AG20443 (cell line): ENCODE measurements at regions not wholly inside any gene's neighbourhood (a gene's known extent, or its start where the extent isn't known, plus 50 kb on each side); places are given as distances from the start of the nearest gene placed in this dataset.
A peak's percentile ranks its signal among the peaks of the same experiment; 100 is the strongest.

Experiments
- DNase-seq: peaks from one replicate; pipeline ENCODE4 v3.0.0; 2012; ENCODE audit warnings: low spot score, mixed read lengths

DNA sequence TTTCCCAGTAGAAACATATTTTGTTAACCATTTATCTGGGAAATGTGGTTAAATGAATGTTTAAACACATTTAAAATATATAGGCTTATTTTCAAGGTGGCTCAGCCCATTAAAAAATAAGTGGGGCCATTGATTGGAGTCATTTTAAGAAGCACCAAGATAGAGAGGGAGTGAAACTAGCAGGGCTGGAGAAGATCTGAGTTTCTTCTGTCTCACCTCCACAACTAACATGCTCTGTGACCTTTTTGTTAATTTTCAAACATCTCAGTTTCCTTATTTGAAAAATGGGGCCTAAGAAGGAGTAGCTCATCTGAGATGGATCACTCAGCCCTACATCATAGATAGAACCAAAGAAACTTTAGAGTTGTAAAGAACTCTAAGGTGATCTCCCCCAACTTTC is 254.8 kb downstream of the KCNS3 start:
- no peak for DNase-seq

DNA sequence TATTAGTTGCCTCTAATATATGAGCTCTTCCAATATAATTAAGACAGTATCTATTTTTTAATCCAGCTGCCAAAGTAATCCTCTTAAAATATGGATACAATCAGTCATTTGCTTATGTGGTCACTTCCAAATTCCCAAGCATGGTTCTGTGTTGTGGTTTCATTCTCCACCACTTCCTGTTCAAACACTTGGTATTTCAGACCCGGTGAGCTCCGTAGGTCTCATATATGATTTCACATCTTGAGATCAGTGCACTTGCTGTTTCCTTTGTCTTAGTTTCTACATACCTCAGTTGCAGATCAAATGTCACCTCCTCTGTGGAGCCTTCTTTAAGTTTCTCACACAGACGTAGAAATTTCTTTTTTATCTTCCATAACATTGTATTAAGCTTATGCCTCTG is 254.2 kb downstream of the KCNS3 start:
- DNase-seq: peak; percentile 20

DNA sequence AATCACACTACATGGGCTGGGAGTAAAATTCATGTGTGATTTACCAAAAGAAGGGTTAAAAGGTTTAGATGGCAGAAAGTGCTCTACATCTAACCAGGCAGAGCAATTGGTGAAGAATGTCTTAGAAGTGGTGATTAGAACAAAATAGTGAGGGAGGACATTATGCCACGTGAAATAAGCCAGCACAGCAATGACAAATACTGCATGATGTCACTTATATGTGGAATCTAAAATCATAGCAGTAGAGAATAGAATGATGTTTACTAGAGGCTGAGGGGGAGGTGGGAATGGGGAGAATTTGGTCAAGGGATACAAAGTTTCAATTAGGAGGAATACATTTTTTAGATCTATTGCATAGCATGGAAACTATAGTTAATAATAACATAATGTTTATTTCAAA is 253.3 kb downstream of the KCNS3 start:
- DNase-seq: no peak

DNA sequence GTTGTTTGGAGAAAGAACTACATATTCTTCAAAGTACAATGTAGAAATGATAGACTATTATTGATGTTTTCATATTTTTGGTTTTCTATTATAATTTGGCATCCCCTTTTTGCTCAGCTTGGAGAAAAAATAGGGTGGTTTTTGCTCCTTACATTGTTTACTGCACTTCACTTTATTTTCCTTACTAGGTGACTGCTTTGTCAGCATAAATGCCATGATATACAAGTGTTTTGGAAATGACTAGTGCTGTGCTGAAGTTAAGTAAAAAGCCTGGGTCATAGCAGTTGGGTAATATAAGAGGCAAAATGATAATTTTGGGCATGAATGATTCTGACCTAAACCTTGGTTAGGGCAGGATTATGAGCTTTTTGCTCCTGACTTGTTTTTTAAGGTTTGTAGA is 250.9 kb downstream of the KCNS3 start:
- no peak for DNase-seq

DNA sequence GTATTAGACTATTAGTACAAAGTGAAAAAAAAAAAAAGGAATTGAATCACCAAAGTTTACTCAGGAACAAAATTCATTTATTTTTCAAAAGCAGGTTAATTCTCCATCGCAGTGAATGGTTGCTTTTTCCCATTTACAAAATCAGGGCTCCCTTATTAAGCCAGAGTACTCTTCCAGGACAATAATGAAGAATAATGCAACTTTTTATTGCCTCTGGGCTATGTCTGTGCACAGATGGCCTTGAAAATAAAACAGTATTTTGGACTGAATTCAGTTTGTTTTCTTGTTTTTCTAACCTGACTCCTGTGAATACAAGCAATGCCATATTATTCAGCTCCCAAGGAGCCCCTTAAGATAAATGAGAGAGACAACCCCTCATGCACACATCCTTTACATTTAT is 246.8 kb downstream of the KCNS3 start:
- DNase-seq: no peak

DNA sequence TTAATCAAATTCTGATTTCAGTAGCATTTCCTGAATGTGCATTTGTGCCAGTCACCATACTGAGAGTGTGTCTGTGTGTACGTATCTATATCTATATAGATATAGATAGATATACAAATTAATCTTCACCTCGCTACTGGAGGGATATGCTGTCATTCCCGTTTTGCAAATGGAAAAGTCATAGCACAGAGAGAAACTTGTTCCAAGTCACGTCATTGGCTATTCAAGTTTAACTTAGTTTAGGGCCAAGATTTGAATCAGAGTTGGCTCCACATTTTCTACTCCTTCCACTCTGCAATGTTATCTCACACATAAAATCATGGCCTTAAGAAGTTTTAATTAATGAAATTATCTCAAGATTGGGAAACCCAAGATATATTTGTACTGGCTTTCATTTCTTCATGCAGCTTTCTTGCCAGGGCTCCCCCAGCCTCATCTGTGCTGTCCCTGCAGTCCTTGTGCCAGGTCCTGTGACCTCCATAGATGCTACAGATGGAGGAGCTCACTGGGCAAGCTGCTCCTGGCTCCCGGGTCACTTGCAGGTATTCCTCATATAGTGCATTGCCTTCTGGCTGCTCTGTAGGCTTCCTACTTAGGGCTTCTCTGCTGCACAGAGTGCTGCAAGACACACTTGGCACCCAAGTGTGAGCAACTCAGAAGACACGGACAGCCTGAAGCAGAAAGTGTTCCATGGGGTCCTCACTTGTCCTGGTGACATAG is 245.8 kb downstream of the KCNS3 start:
- no peak for DNase-seq

DNA sequence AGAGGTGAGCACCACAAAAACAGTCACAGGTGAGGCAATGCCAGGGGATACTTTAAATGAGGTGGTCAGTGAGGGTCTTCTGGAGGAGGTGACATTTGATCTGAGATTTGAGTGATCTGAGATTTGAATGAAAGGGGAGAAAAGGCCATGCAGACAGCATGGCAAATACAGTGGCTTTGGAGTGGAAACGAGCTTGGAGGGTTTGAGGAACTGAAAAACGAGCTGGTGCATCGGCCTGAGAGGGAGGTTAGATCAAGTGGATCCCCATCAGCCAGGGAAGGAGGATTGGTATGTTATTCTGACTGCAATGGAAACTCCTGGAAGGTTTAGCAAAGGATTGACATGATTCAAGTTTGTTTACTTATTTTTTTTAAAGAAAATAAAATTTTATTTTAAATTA is 245.1 kb downstream of the KCNS3 start:
- no peak for DNase-seq

DNA sequence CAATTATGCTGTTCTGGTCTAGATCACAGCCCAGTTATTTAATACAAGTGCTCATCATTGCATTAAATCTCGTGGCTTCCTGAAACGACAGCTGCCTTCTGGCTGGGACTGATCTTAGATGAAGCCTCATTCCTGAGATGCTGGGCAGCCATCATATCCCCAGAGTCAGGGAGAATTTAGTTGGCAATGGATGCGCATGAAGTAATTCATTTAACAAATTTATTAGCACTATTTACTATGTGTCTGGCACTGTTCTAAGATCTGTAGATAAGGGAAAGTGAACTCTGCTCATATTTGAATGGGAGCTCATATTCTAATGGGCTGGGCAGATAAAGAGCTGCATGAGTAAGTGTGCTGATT is 244.7 kb downstream of the KCNS3 start:
- no peak for DNase-seq

DNA sequence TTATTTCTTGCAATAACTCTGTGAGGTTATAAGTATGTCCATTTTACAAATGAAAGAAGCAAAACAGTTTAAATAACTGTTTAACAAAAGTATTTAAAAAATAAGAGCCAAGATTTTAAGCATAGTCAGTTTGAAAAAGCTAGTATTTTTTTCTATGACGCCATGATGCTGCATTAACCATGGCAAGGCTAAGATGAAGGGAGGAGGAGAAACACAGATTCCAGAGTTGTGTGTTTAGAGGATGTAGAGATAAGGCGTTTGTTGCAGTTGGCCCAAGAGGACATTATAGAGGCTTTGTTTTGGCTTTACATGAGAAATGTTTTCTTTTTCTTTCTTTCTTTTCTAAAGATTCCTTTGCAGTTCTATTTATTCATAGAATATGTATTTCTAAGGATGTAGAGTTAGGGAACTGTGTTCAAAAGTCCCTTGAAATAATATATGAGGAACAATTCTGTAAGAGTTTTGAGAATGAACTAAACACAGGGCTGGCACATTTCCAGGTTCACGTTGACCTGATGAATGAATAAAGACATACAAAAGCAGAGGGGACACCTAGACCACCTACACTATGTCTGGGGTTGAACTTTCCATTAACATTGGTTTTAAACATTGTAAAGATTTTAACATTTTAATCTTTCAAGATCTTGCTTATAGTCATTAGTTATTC is 244.2 kb downstream of the KCNS3 start:
- no peak for DNase-seq

DNA sequence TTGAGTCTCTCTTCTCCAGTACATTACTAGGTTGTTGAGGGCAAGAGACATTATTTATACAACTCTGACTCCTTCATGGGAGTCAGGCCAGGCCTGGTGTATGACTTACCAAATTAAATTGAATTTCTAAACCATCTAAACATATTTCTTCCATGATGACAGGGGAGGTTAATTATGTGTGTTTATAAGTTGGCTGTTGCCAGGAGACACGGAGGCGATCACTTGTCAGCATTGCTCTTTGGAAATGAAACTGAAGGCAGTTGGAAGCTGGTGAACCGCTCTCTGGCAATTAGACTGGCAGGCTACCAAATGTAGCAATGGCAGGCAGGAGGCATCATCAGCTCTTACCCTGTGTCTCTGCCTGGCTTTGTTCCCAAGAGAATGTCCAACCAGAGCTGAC is 241.4 kb downstream of the KCNS3 start:
- DNase-seq: peak; percentile 85

DNA sequence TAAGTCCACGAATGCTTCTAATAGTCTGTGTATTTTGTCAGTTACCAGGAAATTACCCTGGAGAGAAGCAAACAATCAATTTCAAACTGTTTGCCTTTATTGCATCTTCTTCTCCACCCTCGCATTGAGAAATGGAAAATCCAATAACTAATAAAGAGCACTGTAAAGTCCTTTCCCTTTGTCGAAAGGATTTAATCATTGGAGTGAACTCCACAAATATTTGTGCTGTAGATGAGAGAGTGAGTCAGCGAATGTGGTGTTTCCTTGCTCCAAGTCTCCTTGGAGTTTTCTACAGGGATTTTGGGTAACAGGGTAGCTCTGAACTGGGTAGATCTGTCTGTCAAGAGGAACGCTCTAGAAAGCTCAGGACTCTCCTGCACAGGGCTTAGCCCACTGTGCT is 240.2 kb downstream of the KCNS3 start:
- peak; percentile 72 for DNase-seq

DNA sequence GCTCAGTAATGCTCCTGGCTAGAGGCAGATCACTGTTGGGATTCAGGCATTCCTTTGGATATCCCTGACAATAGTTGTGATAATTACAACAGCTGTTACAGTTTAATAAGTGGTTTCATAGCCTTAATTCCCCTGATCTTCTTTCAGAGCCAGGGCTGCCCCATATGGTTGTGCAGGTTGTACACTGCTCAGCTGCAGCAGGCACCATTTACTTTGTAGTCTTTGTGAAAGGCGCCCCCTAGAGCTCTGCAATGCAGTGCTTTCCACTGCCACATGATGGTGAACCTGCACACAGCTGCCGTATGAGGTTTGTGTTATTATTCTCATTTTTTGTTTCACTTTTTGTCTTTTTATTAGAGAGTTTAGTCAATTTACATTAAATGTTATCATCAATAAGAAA is 239.1 kb downstream of the KCNS3 start:
- DNase-seq: peak; percentile 40

DNA sequence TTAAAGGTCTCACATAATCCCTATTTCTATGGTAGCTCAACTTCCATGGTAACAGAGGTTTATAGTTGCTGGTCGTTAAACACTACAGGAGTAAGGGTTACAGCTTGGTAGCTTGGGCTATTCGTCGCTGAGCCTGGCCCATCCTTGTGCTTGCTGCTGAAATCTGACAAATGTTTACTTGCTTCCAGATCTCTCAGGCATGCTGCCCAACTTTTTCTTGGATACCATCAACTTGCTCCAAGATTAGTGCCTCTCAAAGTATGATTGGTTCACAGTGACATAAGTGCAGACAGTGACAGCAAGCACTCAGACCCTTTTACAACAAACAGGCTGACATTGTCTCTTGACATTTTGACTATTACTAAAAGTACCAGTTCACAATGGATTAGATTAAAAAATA is 231.8 kb downstream of the KCNS3 start:
- no peak for DNase-seq

DNA sequence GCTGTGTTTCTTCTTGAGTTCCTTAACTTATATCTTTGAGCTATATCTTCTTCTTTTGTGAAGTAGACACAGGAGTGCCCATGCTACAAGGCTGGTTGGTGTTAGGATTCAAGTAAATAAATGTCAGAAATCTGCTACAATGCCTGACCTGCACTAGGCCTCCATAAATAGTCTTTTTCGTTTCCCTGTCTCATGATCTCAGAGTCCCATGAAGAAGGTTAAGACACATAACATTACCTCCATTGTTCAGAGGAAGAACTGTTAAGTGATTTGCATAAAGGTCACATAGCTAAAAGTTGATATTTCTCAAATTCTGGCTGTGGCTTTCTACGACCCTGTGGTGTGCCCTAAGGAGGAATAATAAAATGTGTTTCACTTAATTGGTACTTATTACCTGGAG is 228.4 kb downstream of the KCNS3 start:
- DNase-seq: no peak

DNA sequence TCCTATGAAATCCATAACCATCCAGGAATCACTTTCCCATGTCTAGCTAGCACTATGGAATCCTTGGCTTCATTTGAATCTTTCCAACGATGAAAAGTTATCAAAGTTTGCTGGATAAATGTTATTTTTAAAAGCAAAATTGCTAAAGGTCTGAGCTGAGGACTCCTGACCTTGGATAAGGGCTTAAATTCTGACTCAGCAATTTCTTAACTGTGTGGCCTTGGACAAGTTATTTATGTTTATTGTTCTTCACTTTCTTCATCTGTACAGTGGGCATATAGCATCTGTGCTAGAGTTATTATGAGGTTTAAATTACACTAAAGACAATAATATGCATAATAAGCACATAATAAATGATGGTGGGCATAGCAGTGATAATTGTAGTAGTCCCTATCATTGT is 227.5 kb downstream of the KCNS3 start:
- no peak for DNase-seq

DNA sequence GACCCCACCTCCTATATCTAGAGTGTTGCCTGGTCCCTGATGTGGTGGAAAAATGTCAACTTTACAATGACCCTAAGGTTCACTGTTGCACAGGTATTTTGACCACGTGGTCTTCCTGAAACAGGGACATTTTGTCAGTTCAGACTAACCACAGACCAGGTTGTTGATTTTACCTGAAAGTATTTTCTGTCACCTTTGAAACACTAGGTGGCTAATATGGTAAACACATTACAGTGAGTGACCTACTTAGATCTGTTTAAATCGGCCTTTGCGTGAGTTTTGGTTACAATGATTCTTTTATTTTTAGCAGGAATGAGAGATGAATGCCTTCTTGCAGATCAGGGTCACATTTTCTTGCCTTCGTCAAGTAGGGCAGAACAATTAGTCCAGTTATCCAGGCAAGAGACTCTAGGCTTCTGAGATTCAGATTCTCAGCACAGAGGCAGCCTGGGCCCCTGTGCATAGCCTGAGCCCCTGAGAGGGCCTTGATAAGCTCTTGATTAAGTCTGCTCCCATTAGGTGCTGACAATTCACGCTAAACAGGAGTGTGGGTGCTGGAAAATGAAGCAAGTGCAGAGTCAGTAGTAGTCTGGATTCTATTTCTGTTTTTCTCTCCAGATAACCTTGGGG is 226.2 kb downstream of the KCNS3 start:
- no peak for DNase-seq

DNA sequence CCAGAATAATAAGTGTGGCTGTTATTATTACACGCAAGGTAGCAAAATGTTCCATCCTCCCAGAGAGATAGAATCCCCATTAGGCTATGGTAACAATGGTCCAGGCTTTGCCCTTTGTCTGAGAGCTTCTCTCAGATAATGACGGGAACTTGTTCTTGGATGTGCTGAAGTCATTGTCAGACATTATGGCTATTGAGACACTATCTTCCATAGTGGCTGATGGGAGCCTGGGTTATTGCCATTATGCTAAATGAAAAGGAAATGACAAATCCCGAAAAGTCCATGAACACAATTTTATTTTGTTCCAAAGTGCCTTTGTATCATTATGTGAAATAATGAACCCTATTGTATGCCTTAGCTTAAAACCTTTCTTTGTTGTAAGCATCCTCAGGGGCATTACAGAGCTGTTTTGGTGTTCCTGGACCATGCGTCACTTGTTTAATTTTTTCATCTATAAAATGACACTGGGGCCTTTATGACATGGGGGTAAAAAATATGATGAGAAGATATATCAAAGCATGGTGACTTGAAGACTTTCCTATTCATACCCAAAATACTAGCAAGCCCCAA is 218.5 kb downstream of the KCNS3 start:
- no peak for DNase-seq

DNA sequence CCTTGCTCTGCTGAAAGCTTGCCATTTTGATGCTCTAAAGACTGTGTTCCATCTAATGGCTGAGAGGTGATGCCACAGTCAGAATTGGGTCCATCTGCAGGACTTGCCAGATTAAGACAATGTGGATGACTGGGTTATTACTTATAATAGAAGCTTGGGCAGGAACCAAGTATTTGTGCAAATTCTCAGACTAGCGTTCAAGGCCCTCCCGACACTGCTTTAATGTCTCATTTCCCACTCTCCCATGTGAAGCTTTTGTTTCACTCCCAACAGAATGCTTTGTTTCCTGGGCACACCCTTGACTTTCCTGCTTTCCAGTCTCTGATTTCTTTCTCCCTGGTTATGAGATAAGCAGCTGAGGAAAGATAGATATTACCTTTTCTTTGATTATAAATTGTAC is 215.8 kb downstream of the KCNS3 start:
- no peak for DNase-seq

DNA sequence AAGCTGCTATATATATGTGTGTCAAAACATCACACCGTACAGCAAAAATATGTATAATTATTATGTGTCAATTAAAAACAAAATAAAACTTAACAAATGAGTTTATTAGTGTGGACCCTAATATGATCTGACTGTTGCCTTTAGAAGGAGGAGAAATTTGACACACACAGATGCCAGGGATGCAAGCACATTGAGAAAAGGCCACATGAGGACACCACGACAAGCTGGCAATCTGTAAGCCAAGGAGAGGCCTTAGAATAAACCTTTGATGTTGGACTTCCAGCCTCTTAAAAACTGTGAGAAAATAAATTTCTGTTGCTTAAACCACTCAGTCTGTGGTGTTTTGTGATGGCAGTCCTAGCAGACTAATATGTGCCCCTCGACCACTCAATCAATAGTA is 214.7 kb downstream of the KCNS3 start:
- DNase-seq: no peak

DNA sequence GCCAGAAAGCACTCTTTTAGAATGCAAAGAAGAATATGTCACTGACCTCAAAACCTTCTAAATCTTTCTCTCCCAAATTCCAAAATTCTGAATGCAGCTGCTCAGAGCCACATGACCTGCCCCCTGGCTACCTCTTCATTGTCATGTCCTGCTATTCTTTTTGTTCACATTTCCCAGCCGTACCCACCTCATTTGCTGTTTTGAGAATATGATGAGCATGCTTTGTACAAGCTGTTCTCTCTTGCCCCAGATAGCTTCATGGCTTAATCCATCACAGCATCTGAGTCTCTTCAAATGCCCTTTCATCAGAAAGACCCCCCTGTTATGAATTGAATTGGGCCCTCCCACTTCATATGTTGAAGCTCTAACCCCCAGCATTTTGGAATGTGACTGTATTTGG is 214.3 kb downstream of the KCNS3 start:
- no peak for DNase-seq

DNA sequence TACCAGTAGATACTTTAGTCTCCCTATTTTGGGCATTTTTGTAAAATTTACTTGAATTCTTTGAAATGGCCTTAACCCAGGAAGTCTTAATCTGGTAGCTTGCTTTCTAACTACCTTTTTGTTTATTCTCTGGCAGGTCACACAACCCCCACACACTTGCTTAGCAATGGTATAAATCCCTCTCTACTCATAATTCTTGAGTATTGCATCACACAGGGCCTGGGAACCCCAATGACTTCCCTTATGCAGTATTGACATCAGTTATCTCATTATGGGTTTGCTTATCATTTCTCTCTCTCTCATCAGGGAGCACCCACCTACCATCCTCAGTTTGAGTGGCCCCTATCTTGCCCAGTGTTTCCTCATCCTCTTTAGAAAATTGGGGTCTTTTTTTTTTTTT is 207.1 kb downstream of the KCNS3 start:
- DNase-seq: no peak

DNA sequence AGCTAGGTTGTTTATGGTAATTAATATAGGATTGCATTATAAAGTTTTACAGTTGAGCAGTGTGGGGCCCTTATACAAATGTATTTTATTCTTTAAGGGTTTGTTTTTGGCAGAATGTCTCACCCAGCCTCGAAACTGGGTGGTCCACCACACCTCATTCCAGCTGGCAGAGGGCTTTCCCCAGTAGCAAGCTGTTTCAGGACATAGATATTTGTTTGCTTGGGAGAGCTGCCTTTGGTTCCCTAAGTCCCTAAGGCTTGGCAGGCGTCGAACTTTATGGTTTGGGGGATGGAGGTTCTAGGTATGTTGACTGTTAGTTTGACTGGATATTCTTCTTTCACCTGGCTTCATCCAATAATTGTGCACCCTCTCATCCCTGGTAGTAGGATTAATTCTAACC is 205.9 kb downstream of the KCNS3 start:
- DNase-seq: no peak

DNA sequence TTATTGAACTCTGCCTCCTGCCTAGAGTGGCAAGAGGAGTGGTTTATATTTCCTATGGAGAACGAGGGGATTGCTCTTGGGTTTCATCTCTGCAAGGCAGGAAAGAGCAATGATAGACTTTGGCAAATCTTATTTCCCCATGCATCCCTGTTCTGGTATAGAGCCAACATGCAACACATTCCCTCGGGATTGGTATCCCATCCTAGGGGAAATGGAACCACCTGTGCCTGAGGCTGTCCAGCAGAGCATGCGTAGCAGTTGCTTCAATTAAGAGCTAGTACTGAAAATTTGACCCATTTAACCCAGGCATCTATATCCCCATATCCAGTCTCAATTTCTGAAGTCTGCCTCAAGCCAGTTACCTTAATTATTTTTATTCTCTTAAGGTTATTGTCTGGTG is 205.3 kb downstream of the KCNS3 start:
- no peak for DNase-seq
